NCI-H1048 (cell line): ENCODE measurements at regions not wholly inside any gene's neighbourhood (a gene's known extent, or its start where the extent isn't known, plus 50 kb on each side); places are given as distances from the start of the nearest gene placed in this dataset.

ENCODE experiments used
- DNase-seq: peaks from one replicate; lab custom pipeline; 2025; lab: John Stamatoyannopoulos, UW

GRCh38 chr12:4049298-4050080 lies 176.3 kb upstream of the PARP11 start:
- DNase-seq = no peak

DNA sequence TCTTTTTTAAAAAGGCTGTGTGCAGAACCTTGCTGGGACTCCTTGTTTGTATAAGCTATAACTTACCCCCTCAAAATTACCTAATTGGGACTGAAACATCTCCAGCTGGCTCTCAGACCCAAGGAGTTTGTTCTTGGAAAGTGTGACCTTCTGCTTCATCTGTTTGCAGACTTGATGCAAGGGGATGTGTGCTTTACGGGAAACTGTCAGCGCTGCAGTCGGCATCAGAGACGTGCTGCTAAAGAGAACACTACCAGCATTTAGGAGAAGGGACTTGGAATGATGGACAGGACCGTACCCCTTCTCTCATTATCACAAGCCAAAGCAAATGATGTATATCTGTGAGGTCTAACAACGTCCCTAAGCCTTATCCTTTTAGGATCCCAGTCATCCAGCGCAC lies 174.2 kb upstream of the PARP11 start:
- DNase-seq = no peak

GRCh38 chr12:4046495-4046840 lies 173.3 kb upstream of the PARP11 start:
- no peak for DNase-seq

DNA sequence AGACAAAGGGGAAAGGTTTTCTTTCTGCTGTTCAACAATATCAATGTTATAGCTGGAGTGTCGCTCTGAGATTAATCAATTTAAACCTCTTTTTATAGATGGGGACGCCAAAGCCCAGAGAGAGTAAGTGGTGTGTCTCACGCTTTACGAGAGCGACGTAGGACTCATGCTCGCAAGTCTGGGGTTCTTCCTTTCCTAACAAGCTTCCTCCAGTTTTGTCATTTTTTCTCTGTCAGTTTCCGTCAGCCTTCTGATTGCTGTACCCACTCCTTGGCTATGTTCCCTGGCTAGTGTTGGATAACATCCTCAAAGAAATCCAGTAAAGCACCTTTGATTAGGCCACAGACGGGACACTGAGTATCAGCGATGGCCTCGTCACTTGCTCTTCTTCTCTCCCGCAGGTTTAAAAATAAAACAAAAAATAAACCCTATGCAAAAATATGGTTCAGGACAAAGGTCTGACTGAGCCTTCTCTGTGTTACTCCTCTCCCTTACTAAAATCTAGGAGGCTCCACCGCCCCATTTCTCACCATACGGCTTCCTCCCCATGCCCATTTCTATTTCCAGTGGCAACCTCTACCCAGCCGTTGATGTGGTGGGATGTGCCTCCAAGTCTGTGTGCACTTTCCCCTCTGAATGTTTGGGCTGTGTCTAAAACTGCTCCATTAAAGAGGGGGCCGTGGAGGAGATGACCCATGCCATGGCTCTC lies 172.7 kb upstream of the PARP11 start:
- DNase-seq = no peak

DNA sequence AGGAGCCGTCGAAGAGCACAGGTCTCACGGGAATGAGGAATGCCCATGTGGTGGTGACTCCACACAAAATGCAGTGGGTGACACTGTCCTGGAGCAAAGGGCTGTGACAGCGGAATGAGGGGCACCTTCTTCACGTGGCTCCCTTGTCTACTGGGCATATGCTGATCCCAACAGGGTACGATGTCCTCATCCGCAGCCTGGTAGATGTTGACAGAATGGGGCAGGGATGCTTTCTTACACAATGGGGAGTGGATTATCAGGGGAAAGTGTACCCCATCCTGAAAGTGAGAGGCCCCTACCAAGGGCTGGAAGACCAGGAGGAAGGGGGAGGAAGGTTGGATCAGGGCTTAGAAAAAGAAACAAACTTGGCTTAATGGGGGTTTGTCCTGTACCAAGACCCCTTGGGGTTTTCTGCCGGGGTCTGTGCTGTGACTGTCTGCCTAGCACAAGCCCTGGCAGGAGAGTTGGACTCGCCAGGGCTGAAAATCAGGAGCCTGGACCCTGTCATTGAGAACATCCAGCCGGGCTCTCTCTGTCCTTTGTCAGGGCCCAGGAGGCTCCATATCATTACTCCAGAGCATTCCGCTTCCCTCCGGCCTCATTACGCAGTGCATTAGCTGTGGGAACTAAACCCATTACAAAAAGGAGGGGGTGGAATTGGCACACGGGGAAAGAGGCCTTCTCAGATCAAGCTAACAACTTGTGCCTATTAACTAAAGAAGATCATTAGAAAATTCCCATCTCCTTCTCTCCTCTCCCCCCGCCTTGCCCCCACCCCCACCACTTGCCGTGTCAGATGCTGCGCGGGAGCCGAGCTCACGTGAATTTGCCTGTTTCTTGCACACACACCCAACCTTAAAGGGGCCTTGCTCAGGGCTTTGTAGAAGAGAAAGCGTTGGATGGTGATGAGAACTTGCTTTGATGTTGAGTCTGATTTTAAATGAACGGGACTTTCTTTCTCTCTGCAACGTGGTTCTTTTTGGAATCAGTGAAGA lies 171.8 kb upstream of the PARP11 start:
- DNase-seq = no peak

GRCh38 chr12:4044101-4044500 lies 170.9 kb upstream of the PARP11 start:
- DNase-seq = no peak

DNA sequence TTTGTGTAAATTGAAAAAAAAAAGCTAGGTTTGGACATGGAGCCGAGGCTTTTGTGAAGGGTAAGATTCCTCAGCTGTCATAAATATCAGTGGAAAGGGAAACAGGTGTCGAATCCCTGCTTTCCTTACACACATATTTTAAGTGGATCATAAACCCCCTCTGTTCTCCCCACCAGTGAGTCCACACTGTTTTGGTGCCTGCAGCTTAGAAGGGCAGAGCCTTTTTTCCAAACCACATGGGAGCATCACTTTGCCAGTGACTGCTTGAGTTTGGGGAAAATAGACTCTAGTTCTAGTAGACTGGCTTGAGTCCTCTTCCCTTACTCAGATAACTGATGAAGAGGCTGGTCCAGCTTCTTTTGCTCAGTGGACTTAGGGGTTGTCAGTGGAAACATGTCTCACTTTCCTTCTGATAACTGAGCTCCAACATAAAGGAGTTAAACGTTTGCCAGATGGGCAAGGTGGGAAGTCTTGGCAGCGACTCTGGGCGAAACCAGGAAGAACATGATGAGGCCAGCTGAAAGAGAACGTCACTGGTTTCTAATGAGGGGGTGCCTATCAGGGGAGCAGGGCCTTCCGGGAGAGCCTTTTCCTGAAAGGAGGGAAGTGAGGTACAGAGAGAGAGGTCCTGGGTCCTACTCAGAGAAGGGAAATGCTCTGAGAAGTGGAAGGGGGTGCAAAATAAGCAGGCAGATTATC lies 168.1 kb upstream of the PARP11 start:
- no peak for DNase-seq

- no peak for DNase-seq
Observed at GRCh38 chr12:4039931-4040330, 166.7 kb upstream of the PARP11 start.

DNA sequence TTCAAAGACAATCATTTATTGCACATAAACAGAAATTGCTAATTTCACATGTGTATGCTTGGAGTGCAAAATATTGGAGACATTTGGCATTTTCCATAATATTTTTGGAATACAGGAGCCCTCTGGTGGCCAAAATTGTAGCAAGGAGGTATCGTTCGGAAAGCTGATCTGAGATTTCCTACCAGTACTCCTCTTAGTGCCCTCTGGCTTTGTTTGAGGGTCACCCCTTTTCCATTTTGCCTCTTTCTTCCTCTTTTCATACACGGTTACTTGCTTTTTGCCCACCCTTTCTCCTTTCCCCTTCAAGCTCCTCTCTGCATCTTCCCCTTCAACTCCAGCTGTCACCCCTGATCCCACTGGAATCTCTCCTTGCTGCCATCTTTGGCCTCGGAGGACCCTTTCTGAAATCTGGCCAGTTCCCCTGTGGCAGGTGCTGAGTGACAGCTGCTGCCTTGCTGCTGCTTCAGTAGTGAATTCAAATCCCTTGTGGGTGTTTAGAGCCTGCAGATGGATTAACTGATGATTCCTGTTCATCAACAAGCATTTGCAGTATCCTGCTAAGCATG lies 164.6 kb upstream of the PARP11 start:
- DNase-seq = no peak

- DNase-seq = no peak
Observed at GRCh38 chr12:4036671-4037271, 163.6 kb upstream of the PARP11 start.

- no peak for DNase-seq
Observed at GRCh38 chr12:4034921-4035320, 161.7 kb upstream of the PARP11 start.

GRCh38 chr12:4032924-4033615 lies 159.9 kb upstream of the PARP11 start:
- no peak for DNase-seq

DNA sequence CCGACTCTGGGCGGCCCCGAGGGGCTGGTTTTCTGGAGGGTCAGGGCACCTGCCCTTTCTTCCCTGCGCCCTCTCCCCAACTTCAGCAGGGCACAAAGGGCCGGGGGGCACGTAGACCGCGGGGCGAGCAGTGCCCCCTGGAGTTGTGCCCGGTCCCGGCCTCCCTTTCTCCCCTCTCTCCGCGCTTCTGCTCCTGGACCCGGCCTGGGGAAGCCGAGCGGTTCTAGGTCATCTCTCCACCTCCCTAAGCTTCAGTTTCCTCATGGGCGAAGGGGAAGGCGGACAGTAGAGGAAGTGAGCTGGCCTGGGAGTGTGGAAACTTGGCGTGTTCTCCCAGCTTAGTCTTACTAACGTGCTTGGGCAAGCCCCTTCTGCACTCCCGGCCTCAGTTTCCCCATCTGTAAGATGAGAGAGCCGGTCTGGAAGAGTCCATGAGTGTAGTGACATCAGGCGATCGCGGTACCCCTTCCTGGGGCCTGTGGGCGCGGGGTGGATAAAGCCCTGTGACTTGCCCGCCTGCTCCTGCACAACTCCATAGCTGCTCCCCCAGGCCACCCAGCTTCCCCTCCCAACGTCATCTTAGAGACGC lies 158.6 kb upstream of the PARP11 start:
- DNase-seq = no peak

- DNase-seq = peak; percentile 6
Observed at GRCh38 chr12:4030929-4031702, 157.9 kb upstream of the PARP11 start.

- DNase-seq = no peak
Observed at GRCh38 chr12:4027412-4027811, 154.2 kb upstream of the PARP11 start.

GRCh38 chr12:4026517-4026916 lies 153.3 kb upstream of the PARP11 start:
- DNase-seq = no peak

DNA sequence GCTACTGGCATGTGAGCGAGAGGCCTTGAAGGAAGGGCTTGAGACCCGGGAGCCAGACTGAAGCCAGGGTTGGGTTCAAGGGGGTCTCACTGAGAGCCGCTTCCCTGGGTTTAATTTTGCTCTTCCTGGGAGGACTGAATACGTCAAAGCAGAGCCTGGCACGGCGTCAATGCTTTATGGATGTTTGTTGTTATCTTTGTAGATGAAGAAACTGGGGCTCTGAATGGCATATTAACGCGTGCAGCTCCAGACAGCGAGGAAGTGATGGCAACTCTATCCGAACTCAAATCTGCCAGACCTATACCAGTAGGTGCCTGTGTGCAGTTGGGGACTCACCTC lies 152.8 kb upstream of the PARP11 start:
- DNase-seq = no peak

DNA sequence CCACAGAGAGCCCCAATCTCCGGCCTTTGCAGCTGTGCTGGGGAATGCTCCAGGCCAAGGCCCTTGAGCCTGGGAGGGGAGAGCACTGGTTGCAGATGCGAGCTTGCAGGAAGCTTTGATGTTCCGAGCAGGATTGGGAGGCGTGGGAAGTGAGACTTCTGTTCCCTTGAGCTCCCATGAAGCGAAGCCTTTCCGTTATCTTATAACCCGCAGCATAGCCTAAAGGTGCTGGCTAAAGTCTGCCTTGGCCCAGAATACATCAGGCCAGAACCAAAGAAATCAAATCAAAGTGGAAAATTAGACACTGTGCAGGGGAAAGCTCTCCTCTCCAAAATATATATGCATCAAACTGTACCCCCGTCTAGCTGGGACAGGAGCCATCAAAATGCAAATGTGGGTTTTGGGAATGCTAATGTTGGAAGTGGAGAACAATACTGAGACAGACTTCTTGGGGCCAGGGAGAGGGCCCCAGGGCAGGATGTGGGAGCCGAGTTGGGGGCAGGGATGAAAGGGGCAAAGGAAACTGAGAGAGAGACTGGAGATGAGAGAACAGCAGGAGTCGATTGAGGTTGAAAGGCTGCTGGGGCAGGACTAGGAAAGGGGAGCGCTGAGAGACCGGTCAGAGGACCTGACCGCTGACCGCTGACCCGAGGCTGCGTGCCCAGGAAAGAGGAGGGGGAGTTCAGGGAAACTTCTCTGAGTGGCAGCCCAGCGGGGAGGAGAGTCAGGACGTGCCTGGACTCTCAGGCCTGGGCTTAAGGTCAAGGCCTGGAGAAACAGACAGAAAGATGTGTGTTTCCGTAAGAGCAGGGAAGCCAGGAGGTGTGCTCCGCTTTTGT lies 152.2 kb upstream of the PARP11 start:
- DNase-seq = no peak

DNA sequence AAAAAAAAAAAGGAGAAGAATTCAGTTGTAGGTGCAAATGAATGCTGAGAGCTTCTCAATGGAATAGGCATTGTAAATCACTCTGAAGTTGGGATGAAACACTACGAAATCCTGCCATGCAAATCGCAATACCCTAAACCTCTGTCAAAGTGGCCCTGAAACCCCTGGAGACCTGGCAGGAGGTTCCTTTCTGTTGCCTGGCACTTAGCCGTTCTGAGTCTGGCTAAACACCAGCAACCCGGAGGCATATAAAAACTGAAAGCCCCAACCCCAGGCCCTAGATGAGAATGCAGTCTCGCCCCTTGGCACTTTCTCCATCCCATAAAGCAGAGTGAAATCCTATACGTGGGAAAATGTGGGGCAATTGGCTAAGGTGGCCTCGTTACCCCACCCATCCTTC lies 151.5 kb upstream of the PARP11 start:
- no peak for DNase-seq
